ENCODE measurements at regions not wholly inside any gene's neighbourhood (a gene's known extent, or its start where the extent isn't known, plus 50 kb on each side); places are given as distances from the start of the nearest gene placed in this dataset.
"Not testable (repeated sequence)": the region's sequence is repeated elsewhere in the genome, so short reads cannot be mapped to it uniquely, and the experiment has no call there.

DNA sequence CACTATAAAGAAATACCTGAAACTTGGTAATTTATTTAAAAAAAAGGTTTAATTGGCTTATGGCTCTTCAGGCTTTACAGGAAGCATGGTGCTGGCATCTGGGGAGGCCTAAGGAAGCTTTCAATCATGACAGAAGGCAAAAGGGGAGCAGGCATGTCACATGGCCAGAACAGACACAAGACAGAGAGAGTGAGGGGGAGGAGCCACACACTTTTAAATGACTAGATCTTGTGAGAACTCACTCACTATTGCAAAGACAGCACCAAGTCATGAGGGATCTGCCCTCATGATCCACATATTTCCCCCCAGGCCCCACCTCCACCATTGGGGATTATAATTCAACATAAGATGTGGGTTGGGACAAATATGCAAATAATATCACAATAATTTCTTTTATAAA, 355.6 kb downstream of the DAD1 start:
- no peak for DNase-seq

- no peak for DNase-seq
These were observed 356.1 kb downstream of the DAD1 start for GRCh38 chr14:22232933-22233332.

DNA sequence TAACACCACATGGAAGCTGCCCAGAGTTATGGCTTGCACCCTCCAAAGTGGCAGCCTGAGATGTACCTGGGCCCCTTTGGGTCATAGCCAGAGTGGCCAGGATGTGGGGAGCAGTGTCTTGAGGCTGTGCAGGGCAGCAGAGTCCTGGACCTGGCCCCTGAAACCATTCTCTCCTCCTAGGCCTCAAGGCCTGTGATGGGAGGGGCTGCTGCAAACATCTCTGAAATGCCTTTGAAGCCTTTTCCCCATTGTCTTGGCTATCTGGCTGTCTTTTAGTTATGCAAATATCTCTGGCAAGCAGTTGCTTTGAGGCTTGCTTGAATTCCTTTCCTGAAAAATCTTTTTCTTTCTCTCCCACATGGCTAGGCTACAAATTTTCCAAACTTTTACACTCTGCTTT, 356.5 kb downstream of the DAD1 start:
- DNase-seq, result no peak

DNA sequence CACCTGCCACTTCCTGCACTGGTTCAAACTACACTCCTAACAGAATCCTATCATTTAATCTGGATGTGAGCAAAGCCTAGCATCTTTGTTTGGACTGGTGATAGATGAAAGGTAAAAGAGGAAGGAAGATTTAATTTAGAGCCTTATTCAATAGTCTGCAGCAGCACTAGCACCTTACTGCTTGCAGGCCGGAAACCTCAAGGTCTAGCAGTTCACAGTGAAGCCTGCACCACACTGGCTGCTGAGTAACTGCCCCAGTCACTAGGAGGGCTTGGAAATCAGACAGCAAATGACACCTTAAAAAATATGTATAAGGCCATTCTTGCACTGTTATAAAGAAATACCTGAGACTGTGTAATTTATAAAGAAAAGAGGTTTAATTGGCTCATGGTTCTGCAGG, 358.0 kb downstream of the DAD1 start:
- no peak for DNase-seq

GRCh38 chr14:22230517-22230916, 358.5 kb downstream of the DAD1 start:
- no peak for DNase-seq

DNA sequence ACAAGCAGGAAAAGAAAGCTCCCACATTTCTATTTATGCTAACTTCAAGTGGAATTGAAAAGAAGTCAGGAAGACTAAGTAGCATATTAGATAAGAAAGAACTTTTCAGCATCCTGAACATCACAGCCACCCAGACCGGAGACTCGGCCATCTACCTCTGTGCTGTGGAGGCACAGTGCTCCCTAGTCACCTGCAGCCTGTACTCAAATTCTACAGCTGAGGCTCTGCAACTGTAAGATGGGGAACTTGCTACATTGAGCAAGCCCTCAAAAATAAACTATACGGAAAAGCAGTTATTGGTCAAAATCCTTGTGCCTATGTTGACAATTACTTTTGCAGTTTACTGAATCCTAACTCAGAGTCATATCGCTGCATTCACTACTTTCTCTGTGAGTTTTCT, 361.9 kb downstream of the DAD1 start:
- no peak for DNase-seq

GRCh38 chr14:22226381-22226780, 362.6 kb downstream of the DAD1 start:
- peak; percentile 10 for DNase-seq

DNA sequence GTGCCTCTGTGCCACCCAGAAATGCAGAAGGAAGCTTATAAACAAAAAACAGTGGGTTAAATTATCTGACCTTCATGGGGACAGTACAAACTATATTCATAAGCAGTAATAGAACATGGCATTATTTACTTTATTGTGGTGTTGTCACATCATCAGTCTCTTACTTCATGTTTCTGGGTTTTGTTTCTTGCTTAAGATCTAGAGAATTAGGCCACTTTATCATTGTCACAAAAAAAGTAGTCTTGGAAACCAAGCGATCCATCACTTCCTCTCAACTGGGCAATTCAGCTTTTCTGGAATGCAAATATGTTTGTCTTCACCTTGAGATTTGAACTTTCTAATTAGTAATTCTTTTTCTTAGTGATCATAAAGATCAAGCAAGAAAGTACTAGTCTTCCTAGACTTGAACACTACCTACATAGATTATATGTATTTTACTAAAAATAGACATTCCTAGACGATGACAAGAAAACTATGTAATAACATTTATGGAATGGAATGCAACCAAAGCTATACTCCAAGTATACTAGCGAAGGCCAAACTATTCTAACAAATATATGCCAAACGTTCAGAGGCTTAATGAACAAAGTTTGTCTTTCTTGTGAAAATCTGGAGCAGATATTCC, 363.4 kb downstream of the DAD1 start:
- no peak for DNase-seq

DNA sequence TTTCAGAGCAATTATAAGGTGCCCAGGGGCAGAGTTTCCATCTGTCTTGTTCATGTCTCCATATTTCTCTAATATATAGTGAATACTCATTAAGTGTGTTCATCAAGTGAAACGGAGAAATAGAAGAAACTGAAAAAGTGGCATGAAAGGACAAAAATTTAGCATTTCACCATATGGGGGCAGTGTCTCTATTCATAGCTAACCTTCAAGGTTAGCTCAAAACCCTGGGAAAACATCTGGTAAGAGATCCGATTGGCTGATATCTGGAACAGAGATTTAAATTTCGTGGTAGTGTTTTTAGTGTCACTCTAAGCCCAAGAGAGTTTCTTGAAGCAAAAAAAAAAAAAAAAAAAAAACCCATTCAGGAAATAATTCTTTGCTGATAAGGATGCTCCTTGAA, 367.5 kb downstream of the DAD1 start:
- DNase-seq, result no peak

DNA sequence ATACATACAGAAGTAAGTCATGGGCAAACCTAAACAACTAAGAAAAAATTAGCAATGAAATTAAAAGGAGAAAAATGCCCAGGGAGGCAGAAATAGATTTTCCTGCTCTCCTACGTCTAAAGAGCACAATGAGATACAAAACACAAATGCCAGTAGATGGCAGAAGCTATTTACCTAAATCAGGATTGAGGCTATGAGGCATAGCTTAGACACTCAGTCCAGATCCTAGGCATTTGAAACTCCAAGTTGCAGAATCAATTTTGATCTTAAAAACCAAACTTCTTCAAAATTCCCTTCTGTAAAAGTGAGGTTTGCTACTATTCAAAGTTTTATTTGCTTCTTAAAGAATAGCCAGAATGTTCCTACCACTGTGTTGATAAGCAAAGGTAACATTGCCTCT, 368.6 kb downstream of the DAD1 start:
- DNase-seq, result no peak

GRCh38 chr14:22218728-22219127, 370.3 kb downstream of the DAD1 start:
- DNase-seq, result no peak

GRCh38 chr14:22213120-22213519, 375.9 kb downstream of the DAD1 start:
- DNase-seq, result no peak

DNA sequence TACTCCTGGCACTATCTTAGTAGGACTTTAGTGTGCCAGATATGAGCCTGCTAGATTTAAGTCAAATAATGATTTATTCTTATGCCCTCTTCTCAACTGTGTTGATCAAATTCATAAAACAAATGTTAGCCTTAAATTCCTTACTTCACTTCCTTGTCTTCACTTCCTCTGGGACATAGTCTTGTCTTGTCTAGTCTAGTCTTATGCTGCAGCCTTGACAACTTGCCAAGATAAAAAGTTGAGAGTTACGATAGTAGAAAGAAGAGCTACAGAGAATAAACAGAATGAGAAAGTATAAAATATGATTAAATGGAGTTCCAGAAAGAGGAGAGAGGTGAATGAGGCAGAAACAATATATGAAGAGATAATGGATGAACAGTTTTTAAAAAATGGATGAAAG, 378.1 kb downstream of the DAD1 start:
- no peak for DNase-seq

- no peak for DNase-seq
These were observed 379.0 kb downstream of the DAD1 start for GRCh38 chr14:22210026-22210425.

DNA sequence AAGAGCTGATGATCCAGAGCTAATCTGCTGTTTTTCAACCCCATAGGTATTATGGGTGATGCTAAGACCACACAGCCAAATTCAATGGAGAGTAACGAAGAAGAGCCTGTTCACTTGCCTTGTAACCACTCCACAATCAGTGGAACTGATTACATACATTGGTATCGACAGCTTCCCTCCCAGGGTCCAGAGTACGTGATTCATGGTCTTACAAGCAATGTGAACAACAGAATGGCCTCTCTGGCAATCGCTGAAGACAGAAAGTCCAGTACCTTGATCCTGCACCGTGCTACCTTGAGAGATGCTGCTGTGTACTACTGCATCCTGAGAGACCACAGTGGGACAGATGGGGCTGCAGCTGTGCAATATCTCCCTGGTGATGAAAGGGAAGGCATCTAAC, 386.0 kb downstream of the DAD1 start:
- DNase-seq, result no peak

GRCh38 chr14:22202313-22202712, 386.7 kb downstream of the DAD1 start:
- no peak for DNase-seq

DNA sequence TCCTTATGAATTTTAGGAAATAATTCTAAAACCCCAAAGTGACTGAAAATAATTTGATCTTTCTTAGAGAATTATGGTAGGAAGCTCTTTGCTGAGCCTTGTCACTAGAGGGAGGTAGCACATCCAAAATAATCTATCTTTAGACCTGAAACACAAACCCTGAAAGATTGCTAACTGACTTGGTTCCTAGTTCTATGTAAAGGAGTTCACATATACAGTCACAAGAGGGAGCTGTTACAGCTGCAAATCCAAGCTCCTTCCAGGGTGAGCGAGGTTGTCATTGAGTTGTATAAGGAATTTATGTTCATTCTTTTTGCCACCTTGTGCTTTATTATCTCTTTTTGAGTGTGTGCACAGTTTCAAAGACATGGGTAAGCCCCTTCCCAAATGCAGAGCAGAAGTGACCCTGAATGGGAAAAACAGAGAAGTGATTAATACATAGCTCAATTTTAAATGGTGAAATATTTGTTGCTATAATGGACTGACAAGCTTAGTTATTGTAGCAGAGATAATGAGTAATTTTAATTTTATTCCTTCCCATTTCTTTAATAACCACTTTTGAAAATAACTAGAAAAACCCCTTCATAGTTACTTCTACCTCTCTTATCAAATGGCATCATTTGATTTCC, 387.9 kb downstream of the DAD1 start:
- no peak for DNase-seq

DNA sequence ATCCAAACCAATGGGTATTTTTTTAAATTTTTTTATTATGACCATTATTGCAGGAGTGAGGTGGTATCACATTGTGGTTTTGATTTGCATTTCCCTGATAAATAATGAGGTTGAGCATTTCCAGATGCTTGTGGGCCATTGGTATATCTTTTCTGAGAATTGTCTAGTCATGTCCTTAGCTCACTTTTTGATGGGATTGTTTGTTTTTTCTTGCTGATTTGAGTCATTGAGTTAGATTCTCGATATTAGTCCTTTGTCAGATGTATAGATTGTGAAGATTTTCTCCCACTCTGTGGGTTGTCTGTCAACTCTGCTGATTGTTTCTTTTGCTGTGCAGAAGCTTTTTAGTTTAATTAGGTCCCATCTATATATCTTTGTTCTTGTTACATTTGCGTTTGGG, 388.9 kb downstream of the DAD1 start:
- not testable (repeated sequence) for DNase-seq

GRCh38 chr14:22194664-22195063, 394.4 kb downstream of the DAD1 start:
- DNase-seq, result no peak

GRCh38 chr14:22190411-22191191, 398.4 kb downstream of the DAD1 start:
- DNase-seq, result no peak

DNA sequence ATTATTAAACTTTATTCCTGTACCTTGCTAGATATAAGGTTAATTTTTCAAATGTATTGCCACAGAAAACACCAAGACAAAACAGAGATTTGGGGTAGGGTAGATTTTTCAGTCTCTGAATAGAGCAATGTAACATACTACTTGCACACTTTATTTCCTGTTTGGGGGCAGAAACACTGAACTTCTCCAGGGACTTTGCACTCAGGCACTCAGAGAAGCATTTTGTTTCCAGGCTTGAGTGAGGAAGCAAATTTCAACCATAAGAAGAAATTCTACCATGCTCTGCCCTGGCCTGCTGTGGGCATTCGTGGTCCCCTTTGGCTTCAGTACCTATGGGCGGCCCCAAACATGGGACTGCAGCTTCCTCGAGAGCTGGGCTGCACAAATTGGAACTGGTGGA, 399.1 kb downstream of the DAD1 start:
- DNase-seq, result no peak

- DNase-seq, result no peak
These were observed 400.7 kb downstream of the DAD1 start for GRCh38 chr14:22188318-22188717.

- no peak for DNase-seq
These were observed 403.2 kb downstream of the DAD1 start for GRCh38 chr14:22185789-22186188.

DNA sequence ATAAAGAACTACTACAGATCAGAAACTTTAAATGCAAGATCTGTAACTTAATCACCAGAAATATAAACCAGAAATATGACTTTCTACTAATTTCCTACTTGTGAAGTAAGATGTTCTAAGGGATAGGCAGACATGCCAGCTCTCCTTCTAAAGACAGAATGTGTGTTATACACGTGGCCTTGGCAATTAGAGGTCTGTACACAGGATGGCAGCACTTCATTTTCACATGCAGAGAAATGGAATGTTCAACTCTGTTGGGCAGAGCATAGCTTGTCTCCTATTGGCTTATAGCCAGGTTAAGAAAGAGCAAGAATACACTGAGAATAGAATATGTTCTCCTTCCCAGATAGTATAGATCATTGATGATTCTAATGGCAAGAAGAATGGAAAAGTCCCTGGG, 403.8 kb downstream of the DAD1 start:
- DNase-seq, result no peak

DNA sequence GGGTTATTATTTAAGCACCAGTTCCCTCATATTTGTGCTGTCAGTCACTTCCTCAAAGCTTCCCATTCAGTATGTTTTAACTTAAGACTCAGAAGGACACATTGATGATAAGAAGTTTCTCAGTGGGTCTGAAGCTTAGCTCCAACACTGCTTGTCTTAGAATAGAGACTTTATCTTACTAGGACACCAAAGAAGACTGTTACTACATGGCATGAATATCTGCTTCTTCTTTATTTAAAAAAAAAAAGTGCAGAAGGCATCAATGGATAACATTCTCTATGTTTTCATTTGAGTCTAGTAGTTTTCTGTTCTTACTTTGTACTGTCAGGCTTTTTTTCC, 404.2 kb downstream of the DAD1 start:
- DNase-seq, result no peak
